CD1c-positive myeloid dendritic cell (primary cell): ENCODE measurements at regions not wholly inside any gene's neighbourhood (a gene's known extent, or its start where the extent isn't known, plus 50 kb on each side); places are given as distances from the start of the nearest gene placed in this dataset.

Experiments used
- DNase-seq: peaks from one replicate; pipeline ENCODE4 v3.0.0-alpha.2; 2016; ENCODE audit errors: extremely low spot score

- no peak for DNase-seq
Measured at GRCh38 chr7:46143949-46144917, 223.2 kb upstream of the IGFBP3 start.

GRCh38 chr7:46143421-46143820 lies 222.3 kb upstream of the IGFBP3 start:
- DNase-seq: no peak

DNA sequence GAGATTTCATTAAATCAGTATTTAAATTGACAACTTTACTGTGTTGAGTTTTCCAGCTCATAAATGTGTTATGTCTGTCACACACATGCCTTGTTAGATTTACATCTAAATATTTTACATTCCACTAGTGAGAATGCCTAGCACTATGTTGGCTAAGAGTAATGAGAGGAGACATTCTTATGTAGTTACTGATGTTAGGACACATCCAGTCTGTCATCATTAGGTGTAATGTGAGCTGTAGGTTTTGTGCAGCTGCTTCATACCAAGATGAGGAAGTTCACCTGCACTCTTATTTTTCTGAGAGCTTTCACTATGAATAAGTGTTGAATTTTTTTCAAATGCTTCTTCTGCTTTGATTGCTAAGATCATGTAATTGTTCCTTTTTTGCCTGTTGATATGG lies 218.0 kb upstream of the IGFBP3 start:
- DNase-seq: no peak

- no peak for DNase-seq
Measured at GRCh38 chr7:46137725-46138124, 216.7 kb upstream of the IGFBP3 start.

DNA sequence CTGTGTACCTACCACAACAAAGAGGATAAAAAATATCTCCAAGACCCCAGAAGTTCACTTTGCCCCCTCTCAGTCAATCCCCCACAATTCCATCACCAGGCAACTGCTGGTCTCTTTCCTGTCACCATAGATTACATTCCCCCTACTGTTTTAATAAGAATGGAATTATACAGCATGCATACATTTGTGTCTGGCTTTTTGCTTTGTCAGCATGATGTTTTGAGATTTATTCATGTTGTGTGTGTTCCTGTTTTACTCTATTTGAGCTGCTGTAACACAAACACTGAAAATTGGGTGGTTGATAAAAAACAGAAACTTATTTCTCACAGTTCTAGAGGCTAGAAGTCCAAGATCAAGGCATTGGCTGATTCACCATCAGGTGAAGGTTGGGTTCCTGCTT lies 214.5 kb upstream of the IGFBP3 start:
- DNase-seq: no peak

DNA sequence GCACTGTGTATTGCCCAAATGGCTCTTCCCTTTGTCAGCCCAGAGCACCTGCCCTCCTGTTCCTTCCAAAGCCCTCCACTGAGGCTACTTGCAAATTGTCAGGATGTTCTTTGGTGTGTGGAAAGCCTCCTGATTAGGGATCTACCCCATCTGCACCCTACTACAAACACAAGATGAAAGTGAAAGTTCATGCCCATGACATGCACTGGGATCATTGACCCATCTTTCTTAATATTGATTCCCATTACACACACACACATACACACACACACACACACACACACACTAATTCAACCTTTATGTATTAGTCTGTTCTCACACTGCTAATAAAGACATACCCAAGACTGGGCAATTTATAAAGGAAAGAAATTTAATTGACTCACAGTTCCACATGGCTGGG lies 213.7 kb upstream of the IGFBP3 start:
- no peak for DNase-seq

DNA sequence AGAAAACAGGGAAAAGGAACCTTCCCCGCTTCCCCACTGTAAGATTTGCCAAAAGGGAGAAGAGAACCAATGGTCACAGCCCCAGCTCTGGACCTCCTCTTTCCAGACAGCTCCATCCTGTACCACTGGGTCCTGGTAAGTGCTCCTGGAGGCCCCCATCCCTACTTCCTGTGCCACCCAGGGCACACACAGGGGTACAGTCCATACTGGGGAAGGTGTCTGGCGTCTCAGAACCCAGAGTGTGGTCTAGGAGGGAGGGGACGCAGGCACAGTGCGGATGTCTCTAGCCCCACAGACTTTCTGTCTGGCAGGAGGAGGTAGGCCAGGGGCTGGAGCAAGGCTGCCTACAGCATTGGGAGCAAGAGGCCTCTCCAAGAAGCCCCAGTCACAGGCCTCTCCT lies 213.3 kb upstream of the IGFBP3 start:
- no peak for DNase-seq

GRCh38 chr7:46133751-46134150 lies 212.7 kb upstream of the IGFBP3 start:
- DNase-seq: no peak

GRCh38 chr7:46133072-46133471 lies 212.0 kb upstream of the IGFBP3 start:
- DNase-seq: no peak

GRCh38 chr7:46131916-46132795 lies 211.1 kb upstream of the IGFBP3 start:
- no peak for DNase-seq

DNA sequence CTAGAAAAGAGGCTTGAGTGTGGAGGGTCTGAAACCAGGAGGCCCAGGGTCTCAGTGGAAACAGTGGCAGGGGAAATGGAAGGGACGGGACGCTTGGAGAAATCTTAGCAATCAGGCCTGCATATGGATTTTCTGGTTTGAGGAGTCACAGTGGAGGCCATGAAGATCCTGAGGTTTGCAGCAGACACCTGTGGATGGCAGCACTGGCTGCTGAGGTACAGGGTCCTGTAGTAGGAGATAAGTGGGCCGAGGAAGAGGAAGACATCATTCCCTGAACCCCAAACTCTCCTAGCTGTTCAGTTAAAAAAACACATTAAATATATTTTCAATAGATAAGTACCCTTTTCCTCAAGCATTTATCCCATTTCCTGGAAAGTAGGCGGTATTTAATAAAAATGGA lies 208.8 kb upstream of the IGFBP3 start:
- DNase-seq: no peak

- DNase-seq: no peak
Measured at GRCh38 chr7:46127814-46128213, 206.7 kb upstream of the IGFBP3 start.

GRCh38 chr7:46126675-46127300 lies 205.7 kb upstream of the IGFBP3 start:
- DNase-seq: no peak

GRCh38 chr7:46123756-46124343 lies 202.8 kb upstream of the IGFBP3 start:
- DNase-seq: no peak

DNA sequence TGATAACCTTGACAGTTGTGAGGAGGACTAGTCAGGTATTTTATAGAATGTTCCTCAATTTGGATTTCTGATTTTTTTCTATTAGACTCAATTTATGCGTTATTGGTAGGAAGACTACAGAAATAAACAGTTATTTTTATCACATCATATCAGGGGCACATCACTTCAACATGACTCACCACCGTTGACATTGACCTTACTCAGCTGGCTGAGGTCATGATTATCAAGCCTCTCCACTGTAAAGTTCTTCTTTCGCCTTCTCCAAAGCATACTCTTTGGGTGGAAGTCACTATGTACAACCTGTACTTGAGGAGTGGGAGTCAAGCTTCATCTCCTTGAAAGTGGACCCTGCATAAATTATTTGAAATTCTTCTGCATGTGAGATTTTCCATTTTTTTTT lies 194.3 kb upstream of the IGFBP3 start:
- DNase-seq: no peak

GRCh38 chr7:46109437-46109836 lies 188.4 kb upstream of the IGFBP3 start:
- no peak for DNase-seq

DNA sequence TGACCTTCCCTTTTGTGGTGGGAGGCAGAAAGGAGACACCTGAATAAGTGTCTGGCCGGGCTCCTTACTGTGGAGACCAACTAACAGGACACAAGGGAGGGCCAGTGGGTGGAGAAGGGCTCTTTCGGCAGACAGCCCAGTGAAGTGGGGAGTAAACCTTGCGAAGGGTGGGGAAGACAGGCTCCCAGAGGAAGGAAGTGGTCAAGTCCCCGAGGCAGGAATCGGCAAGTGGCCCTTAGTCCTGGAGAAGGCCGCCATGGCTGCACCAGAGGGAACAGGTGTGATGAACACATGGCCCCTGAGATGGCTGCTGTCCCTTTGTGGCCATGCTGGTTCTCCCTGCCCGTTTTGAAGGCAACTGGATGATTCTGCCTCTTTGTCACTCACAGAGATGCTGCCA lies 187.2 kb upstream of the IGFBP3 start:
- DNase-seq: no peak

DNA sequence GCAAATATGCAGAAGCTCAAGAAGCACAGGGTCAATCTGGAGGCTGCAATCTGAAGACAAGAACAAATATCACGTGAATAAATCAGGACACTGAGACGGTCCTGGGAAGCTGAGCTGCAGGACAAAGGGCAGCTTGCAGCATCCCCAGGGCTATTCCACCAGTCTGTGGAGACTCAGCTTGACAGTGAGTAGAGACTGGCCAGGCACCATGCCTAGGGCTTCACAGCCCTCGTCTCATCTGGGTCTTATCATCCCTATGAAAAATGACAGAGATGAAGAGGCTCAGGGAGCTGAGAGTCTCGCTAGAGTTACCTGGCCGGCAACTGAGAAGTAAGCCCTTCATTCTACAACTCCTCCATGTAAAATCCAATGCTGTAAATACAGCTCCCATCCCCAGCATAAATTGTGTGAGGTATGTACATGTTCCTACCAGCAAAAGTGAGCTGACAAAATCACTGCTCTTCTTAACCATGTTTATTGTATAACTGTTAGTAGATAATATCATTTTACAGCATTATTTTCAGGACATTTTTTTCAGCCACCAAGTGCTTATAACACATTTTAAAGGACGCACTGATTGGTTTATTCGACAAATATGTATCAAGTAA lies 186.6 kb upstream of the IGFBP3 start:
- no peak for DNase-seq

DNA sequence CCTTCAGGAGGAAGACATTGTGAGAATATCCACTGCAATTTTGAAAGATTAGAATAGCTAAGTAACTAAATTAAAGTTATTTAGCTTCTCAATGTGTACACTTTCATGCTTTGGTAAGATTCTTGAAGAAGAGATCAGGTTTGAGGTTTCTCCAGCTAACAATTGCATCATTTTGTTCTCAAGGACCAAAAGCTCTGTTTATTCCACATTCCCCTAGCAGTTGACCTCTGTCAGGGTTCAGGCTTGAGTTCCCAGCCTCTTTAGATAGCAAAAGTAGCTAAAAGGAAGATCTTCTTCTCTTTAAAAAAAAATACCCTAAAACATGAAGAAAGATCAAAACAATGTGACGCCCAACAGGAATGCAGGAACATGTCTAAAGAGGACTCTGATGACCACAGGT lies 179.4 kb upstream of the IGFBP3 start:
- DNase-seq: no peak

GRCh38 chr7:46099076-46099475 lies 178.0 kb upstream of the IGFBP3 start:
- DNase-seq: no peak

DNA sequence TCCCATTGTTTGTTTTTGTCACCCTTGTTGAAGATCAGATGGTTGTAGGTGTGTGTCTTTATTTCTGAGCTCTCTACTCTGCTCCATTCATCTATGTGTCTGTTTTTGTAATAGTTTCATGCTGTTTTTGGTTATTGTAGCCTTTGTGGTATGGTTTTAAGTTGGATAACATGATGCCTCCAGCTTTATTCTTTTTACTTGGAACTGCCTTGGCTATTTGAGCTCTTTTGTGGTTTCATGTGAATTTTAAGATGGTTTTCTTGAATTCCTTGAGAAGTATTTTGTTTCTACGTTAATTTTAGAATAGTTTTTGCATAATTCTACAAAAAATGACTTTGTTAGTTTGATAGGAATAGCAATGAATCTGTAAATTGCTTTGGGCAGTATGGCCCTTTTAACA lies 170.0 kb upstream of the IGFBP3 start:
- DNase-seq: no peak

- no peak for DNase-seq
Measured at GRCh38 chr7:46089281-46089680, 168.2 kb upstream of the IGFBP3 start.
